ENCODE measurements at regions not wholly inside any gene's neighbourhood (a gene's known extent, or its start where the extent isn't known, plus 50 kb on each side); places are given as distances from the start of the nearest gene placed in this dataset.

DNA sequence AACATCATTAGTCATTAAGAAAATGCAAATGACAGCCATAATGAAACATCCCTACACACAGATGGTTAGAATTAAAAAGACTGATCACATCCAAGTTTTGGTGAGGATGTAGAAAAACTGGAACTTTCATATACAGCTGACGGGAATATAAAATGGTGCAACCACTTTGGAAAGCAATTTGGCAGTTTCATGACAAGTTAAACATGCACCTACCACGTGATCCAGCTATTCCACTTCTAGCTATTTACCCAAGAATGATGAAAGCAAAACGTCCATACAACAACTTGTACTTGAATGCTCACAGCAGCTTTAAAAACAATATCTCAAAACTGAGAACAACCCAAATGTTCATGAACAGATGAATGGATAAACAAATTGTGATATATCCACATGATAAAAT lies 77.9 kb upstream of the AVPR1A start:
- no peak for DNase-seq (ENCODE audit: low spot score)

- no peak for DNase-seq (ENCODE audit: low spot score)
Observed at GRCh38 chr12:63226792-63227463, 75.9 kb upstream of the AVPR1A start.

GRCh38 chr12:63224396-63224795 lies 73.4 kb upstream of the AVPR1A start:
- no peak for DNase-seq (ENCODE audit: low spot score)

GRCh38 chr12:63223128-63223527 lies 72.1 kb upstream of the AVPR1A start:
- no peak for DNase-seq (ENCODE audit: low spot score)

DNA sequence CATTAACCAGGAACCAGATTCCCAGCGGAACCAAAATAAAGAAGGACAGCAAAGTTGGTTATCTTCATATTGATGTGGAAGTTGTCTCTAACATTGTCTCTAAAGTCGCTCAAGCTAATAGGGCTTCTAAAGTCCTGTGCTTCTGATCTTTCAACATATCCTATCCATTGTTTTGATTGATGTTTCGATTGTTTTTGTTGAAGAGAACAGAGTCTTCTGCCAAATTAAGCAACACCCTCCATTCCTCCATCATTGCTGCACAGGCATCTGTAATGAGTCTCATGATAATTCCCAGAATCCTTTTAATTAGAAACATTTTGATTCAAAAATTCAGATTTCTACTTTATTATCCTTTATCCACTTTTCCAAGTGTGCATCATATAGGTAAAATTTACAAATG lies 71.6 kb upstream of the AVPR1A start:
- no peak for DNase-seq (ENCODE audit: low spot score)

DNA sequence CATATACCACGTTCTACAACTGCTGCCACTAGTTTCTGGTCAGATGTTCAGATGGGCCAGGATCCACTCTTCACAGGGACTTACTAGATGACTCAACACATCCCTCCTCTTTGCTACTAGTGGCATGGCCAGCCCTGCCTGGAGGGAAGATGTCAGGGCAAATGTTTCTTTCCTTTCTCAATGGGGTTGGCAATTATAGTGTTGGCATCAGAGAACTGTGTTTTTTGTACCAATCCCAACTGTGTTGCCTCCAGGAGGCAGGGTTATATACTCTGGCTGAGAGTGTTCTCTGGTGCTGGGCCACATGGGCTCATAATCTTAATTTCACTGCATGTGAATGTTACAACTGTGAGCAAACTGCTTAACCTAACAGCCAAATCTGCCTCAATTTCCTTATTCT lies 69.9 kb upstream of the AVPR1A start:
- no peak for DNase-seq (ENCODE audit: low spot score)

- no peak for DNase-seq (ENCODE audit: low spot score)
Observed at GRCh38 chr12:63212316-63212715, 61.3 kb upstream of the AVPR1A start.

DNA sequence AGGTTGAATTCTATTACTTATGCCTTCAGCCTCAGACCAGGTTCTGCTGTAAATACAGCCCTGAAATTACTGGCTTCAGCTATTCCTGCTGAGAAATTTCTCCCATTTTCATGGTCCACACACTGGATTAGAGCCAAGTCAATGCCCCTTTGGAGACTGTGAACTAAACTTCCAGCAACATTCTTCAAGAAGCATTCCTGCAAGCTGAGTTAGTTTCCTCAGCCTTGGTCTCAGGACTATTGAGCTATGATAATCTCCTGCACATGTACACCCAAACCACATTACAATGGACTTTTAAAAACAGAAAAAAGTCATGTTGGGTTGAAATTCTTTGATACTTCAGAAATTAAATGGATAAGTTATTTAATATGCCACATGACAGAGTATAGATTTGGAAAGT lies 58.0 kb upstream of the AVPR1A start:
- DNase-seq (ENCODE audit: low spot score): no peak

DNA sequence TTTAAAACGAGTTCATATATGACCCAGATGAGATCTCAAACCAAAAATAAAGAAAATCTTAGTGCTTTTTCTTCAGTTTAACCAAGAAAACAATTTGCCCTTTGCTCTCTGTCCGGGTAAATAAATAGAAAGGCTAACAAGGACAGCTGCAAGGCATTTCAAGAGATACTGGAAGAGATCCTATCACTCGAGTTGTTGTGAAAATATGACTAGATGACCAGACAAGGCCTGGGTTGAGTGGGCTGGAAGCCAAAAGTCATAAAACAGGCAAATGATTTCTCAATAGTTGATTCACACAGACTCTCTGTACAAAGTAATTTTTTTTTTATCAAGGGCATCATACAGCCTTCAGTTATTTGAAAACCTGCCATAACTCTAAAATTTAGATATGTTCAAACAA lies 55.9 kb upstream of the AVPR1A start:
- DNase-seq (ENCODE audit: low spot score): no peak

DNA sequence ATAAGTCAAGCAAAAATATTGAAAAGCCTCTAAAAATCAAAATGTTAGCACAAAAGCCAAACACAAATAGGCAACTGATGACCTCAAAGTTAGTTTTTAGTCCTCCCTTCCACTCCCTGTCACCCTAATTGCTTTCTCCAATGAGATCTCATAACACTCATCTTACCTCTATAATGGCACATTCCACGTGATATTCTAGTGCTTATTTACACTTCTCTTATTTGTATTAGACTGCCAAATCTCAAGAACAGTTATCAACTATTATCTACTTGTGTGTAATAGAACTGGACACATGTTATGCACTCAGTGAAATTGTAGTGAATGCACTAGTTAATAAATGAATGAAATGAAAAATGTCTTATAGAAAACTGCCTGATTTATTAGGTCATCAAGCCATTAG lies 55.5 kb upstream of the AVPR1A start:
- no peak for DNase-seq (ENCODE audit: low spot score)
